Astrocyte (in vitro differentiated cells and primary cell): ENCODE measurements at regions not wholly inside any gene's neighbourhood (a gene's known extent, or its start where the extent isn't known, plus 50 kb on each side); places are given as distances from the start of the nearest gene placed in this dataset.
"Not testable (repeated sequence)": the region's sequence is repeated elsewhere in the genome, so short reads cannot be mapped to it uniquely, and the experiment has no call there.

Experiments used
- EZH2 ChIP-seq: IDR thresholded peaks from 2 replicates; pipeline ENCODE4 v1.6.1; 2012; ENCODE audit warnings: mild to moderate bottlenecking, low read length, inconsistent platforms; ENCODE audit not compliant: insufficient read depth
- TF ChIP-seq, protein P1 (sequence below): IDR thresholded peaks from 2 replicates; pipeline ENCODE4 v1.5.1; 2011; ENCODE audit warnings: low read depth, mild to moderate bottlenecking, inconsistent platforms, low read length, moderate library complexity; ENCODE audit not compliant: insufficient read depth

DNA sequence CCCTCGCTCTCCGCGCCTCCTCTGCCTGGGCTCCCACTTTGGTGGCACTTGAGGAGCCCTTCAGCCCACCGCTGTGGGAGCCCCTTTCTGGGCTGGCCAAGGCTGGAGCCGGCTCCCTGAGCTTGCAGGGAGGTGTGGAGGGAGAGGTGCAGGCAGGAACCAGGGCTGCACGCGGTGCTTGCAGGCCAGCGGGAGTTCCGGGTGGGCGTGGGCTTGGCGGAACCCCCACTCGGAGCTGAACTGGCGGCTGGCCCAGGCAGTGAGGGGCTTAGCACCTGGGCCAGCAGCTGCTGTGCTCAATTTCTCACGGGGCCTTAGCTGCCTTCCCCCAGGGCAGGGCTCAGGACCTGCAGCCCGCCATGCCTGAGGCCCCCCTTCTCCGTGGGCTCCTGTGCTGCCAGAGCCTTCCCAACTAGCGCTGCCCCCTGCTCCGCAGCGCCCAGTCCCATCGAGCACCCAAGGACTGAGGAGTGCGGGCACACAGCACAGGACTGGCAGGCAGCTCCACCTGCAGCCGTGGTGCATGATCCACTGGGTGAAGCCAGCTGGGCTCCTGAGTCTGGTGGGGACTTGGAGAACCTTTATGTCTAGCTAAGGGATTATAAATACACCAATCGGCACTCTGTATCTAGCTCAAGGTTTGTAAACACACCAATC lies 200.2 kb upstream of the RIMS1 start:
- TF ChIP-seq EZH2 = not testable (repeated sequence)
- TF ChIP-seq, protein P1, sequence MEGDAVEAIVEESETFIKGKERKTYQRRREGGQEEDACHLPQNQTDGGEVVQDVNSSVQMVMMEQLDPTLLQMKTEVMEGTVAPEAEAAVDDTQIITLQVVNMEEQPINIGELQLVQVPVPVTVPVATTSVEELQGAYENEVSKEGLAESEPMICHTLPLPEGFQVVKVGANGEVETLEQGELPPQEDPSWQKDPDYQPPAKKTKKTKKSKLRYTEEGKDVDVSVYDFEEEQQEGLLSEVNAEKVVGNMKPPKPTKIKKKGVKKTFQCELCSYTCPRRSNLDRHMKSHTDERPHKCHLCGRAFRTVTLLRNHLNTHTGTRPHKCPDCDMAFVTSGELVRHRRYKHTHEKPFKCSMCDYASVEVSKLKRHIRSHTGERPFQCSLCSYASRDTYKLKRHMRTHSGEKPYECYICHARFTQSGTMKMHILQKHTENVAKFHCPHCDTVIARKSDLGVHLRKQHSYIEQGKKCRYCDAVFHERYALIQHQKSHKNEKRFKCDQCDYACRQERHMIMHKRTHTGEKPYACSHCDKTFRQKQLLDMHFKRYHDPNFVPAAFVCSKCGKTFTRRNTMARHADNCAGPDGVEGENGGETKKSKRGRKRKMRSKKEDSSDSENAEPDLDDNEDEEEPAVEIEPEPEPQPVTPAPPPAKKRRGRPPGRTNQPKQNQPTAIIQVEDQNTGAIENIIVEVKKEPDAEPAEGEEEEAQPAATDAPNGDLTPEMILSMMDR = not testable (repeated sequence)
